Sigmoid colon (tissue), 6 donors: ENCODE measurements at regions not wholly inside any gene's neighbourhood (a gene's known extent, or its start where the extent isn't known, plus 50 kb on each side); places are given as distances from the start of the nearest gene placed in this dataset.

Experiments used
- DNase-seq: peaks from one replicate; pipeline ENCODE4 v3.0.0-alpha.2; 2019
- H3K27ac ChIP-seq, 4 donors: fragments of 200-600 bp; sonication (generic); one replicate each; pipeline ENCODE4 v1.5.1; 2016 to 2019; ENCODE audit warnings: mild to moderate bottlenecking in 1 of 4
- H3K27me3 ChIP-seq, 3 donors: fragments of 200-600 bp; sonication (generic); one replicate each; pipeline ENCODE4 v1.5.1; 2019; ENCODE audit warnings: mild to moderate bottlenecking in 1 of 3
- H3K36me3 ChIP-seq, 4 donors: fragments of 200-600 bp; sonication (generic); one replicate each; pipeline ENCODE4 v1.5.1; 2016 to 2019
- H3K4me1 ChIP-seq, 4 donors: fragments of 200-600 bp; sonication (generic); one replicate each; pipeline ENCODE4 v1.5.1; 2017 to 2019
- H3K4me3 ChIP-seq, 4 donors: fragments of 200-600 bp; sonication (generic); one replicate each; pipeline ENCODE4 v1.5.1; 2017 to 2019; ENCODE audit warnings: mild to moderate bottlenecking in 2 of 4, moderate library complexity in 1 of 4
- H3K9me3 ChIP-seq, 4 donors: fragments of 200-600 bp in 3 of 4; sonication (generic) in 3 of 4; one replicate each; pipeline versions ENCODE4 v1.5.1 to v1.6.1; 2013 to 2019
- CTCF ChIP-seq, 4 experiments: fragments of 450-650 bp in 3 of 4; fragments of 200-600 bp in 1 of 4; IDR thresholded peaks; one replicate each; pipeline ENCODE4 v1.5.1; 2016 to 2019; ENCODE audit warnings: antibody characterized with exemption in 4 of 4, mild to moderate bottlenecking in 3 of 4, moderate library complexity in 2 of 4
- EP300 ChIP-seq, 4 donors: sonication (generic); formaldehyde crosslinking; IDR thresholded peaks; one replicate each; pipeline ENCODE4 v1.6.1; 2017; ENCODE audit warnings: antibody characterized with exemption in 4 of 4
- POLR2A ChIP-seq, 2 donors: fragments of 450-650 bp; IDR thresholded peaks; one replicate each; pipeline ENCODE4 v1.6.1; 2016; ENCODE audit warnings: antibody characterized with exemption in 2 of 2, mild to moderate bottlenecking in 2 of 2, moderate library complexity in 2 of 2
- POLR2AphosphoS5 ChIP-seq, 4 donors: sonication (generic); formaldehyde crosslinking; IDR thresholded peaks; one replicate each; pipeline ENCODE4 v1.6.1; 2017; ENCODE audit warnings: antibody characterized with exemption in 4 of 4
- WGBS, 2 donors: extraction: QIAGEN DNeasy Blood & Tissue Kit; methylation state at CpG; one replicate each; pipeline ENCODE4 v1.1.7; 2013; 5-methylcytosine and 5-hydroxymethylcytosine counted together
- intact Hi-C: fragments of 100-400 bp; cut with DNase I; formaldehyde crosslinking; loops from one replicate; pipeline ENCODE4 v1.15.1; 2023
- donor health status: healthy with polysubstance abuse.
- donor health status: healthy.

GRCh38 chr18:44517136-44517535 is 163.6 kb upstream of the SETBP1 start:
- Histone ChIP-seq H3K36me3 (no peaks in the 10 kb centered on the region), H3K4me3 (no peak overlapping the region), H3K27me3 (no peaks in the 10 kb centered on the region), H3K4me1 (peaks cover 0 to 27% (median 13%) of the 10 kb centered on the region in 4 donors), H3K27ac (no peak overlapping the region), H3K9me3 (no peaks in the 10 kb centered on the region)
- WGBS, 2 donors, result 44 to 62% methylated on average over 3 of the region's 3 CpGs
- intact Hi-C loops, result no loop called here
- TF ChIP-seq CTCF (IDR thresholded peaks at IDR 0.05), result no peak
- TF ChIP-seq POLR2AphosphoS5 (IDR thresholded peaks at IDR 0.05), result no peak
- TF ChIP-seq EP300 (IDR thresholded peaks at IDR 0.05), result no peak
- no peak for TF ChIP-seq POLR2A (IDR thresholded peaks at IDR 0.05)
- no peak for DNase-seq

DNA sequence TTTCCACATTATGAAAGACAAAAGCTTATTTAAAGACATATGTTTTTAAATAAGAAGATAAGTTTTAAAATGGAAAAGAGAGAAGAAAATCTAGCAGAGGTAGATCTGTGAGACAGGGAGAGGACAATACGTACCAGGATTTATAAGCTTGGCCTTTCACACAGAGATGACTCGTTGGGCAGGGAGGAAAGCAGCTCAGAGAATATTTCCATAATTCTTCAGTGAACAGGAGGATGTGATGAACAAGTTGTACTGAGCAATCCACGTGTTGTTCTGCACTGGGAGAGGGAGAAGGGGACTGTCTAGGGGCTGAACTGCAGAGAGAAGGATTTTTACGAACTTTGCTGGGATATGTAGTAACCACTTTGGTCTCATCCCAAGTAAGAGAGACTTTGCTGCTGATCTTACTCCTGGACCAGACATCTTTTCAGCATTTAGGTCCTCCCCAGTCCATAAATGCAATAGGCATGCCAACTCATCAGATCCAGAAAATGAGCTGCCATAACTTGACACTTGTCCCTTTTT is 162.5 kb upstream of the SETBP1 start:
- WGBS, 2 donors, result 68 to 80% methylated on average over 4 of the region's 4 CpGs
- no peaks in the 10 kb centered on the region for H3K9me3 ChIP-seq
- DNase-seq, result no peak
- intact Hi-C loops, result no loop called here
- H3K4me3 ChIP-seq, result no peak overlapping the region
- H3K27ac ChIP-seq, result peak overlapping the region in 2 of 4 donors; percentile 11 to 22
- no peak for TF ChIP-seq POLR2AphosphoS5 (IDR thresholded peaks at IDR 0.05)
- no peak for TF ChIP-seq EP300 (IDR thresholded peaks at IDR 0.05)
- no peak for TF ChIP-seq CTCF (IDR thresholded peaks at IDR 0.05)
- no peak for TF ChIP-seq POLR2A (IDR thresholded peaks at IDR 0.05)
- no peaks in the 10 kb centered on the region for H3K27me3 ChIP-seq
- peaks cover 0 to 27% (median 13%) of the 10 kb centered on the region in 4 donors for H3K4me1 ChIP-seq
- H3K36me3 ChIP-seq, result no peaks in the 10 kb centered on the region

- DNase-seq, result no peak
- 71 to 87% methylated on average over 1 of the region's 1 CpG for WGBS, 2 donors
- Histone ChIP-seq H3K4me3 (no peak overlapping the region), H3K27ac (peak overlapping the region in 1 of 4 donors; percentile 11), H3K4me1 (peaks cover 0 to 27% (median 13%) of the 10 kb centered on the region in 4 donors), H3K27me3 (no peaks in the 10 kb centered on the region), H3K36me3 (no peaks in the 10 kb centered on the region), H3K9me3 (no peaks in the 10 kb centered on the region)
- TF ChIP-seq POLR2A (IDR thresholded peaks at IDR 0.05) (no peak), CTCF (IDR thresholded peaks at IDR 0.05) (no peak), POLR2AphosphoS5 (IDR thresholded peaks at IDR 0.05) (no peak), EP300 (IDR thresholded peaks at IDR 0.05) (no peak)
- intact Hi-C loops, result no loop called here
Observed at GRCh38 chr18:44518666-44519065, 162.0 kb upstream of the SETBP1 start.

GRCh38 chr18:44520981-44521667 is 159.6 kb upstream of the SETBP1 start:
- no peaks in the 10 kb centered on the region for H3K36me3 ChIP-seq
- TF ChIP-seq POLR2A (IDR thresholded peaks at IDR 0.05) (no peak), POLR2AphosphoS5 (IDR thresholded peaks at IDR 0.05) (peak in 2 of 4 donors; percentile 16 to 40)
- intact Hi-C loops, result no loop called here
- peaks cover 0 to 27% (median 13%) of the 10 kb centered on the region in 4 donors for H3K4me1 ChIP-seq
- no peak overlapping the region for H3K4me3 ChIP-seq
- peak overlapping the region in 1 of 4 donors; percentile 14 for H3K27ac ChIP-seq
- H3K9me3 ChIP-seq, result no peaks in the 10 kb centered on the region
- DNase-seq, result no peak
- 67 to 87% methylated on average over 3 of the region's 3 CpGs for WGBS, 2 donors
- no peaks in the 10 kb centered on the region for H3K27me3 ChIP-seq

DNA sequence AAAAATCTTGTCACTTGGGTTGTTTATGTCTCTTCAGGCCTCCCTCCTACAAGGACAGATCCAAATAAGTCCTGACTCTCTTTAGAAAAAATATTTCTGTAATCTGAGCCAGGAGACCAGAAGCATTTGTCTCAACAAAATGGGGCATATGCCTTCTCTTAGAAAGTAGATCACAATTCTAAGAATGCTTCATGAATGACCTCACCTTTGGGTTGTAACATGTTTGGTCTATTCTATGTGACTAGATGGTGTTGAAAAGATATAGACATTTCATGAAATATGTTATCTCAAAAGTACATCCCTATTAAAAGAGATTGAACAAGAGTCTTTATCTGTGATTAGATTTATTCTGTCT is 159.0 kb upstream of the SETBP1 start:
- H3K4me1 ChIP-seq, result peaks cover 0 to 27% (median 13%) of the 10 kb centered on the region in 4 donors
- no peak for DNase-seq
- intact Hi-C loops, result no loop called here
- H3K9me3 ChIP-seq, result no peaks in the 10 kb centered on the region
- TF ChIP-seq EP300 (IDR thresholded peaks at IDR 0.05) (no peak), CTCF (IDR thresholded peaks at IDR 0.05) (no peak), POLR2AphosphoS5 (IDR thresholded peaks at IDR 0.05) (no peak), POLR2A (IDR thresholded peaks at IDR 0.05) (no peak)
- no peaks in the 10 kb centered on the region for H3K36me3 ChIP-seq
- no peak overlapping the region for H3K4me3 ChIP-seq
- H3K27me3 ChIP-seq, result no peaks in the 10 kb centered on the region
- peak overlapping the region in 1 of 4 donors; percentile 14 for H3K27ac ChIP-seq
